PC-3 (cell line): ENCODE measurements at regions not wholly inside any gene's neighbourhood (a gene's known extent, or its start where the extent isn't known, plus 50 kb on each side); places are given as distances from the start of the nearest gene placed in this dataset.

Experiments
- ATAC-seq: fragments of 200-7000 bp; cut with Tn5 transposase; 2 replicates; pipeline ENCODE4 v1.9.1; 2020; ENCODE audit warnings: mild to moderate bottlenecking, moderate library complexity
- BruUV-seq: library from RNA; stranded (reverse); fragments of 400-500 nt; replicated peaks from 2 replicates; lab custom pipeline; 2021; lab: Mats Ljungman, UMichigan
- CTCF ChIA-PET: fragments of 300-600 bp; sonication (Branson Sonifier 250); formaldehyde crosslinking; loops from one replicate; lab custom pipeline; 2022; ENCODE audit warnings: antibody characterized with exemption; lab: Charles Lee
- POLR2A ChIA-PET: fragments of 300-600 bp; sonication (Branson Sonifier 250); formaldehyde crosslinking; loops from one replicate; lab custom pipeline; 2022; ENCODE audit warnings: antibody characterized with exemption; ENCODE audit not compliant: unreplicated experiment; lab: Charles Lee
- DNase-seq: peaks from one replicate; pipeline ENCODE4 v3.0.0-alpha.2; 2015
- H2AFZ ChIP-seq: fragments of 300-600 bp; sonication (generic); 2 replicates; pipeline ENCODE4 v1.6.0; 2016; ENCODE audit warnings: antibody characterized with exemption, low read length
- H3F3A ChIP-seq: fragments of 300-600 bp; sonication (generic); one replicate; pipeline ENCODE4 v1.6.0; 2017; ENCODE audit warnings: antibody characterized with exemption, low read length, control low read depth, mild to moderate bottlenecking; ENCODE audit not compliant: unreplicated experiment
- H3K27ac ChIP-seq: fragments of 300-600 bp; sonication (generic); 2 replicates; pipeline ENCODE4 v1.5.1; 2016; ENCODE audit warnings: mild to moderate bottlenecking, low read length
- H3K27me3 ChIP-seq: fragments of 300-600 bp; sonication (generic); 2 replicates; pipeline ENCODE4 v1.6.1; 2016; ENCODE audit warnings: low read length, mixed read lengths
- H3K36me3 ChIP-seq: fragments of 300-600 bp; sonication (generic); 2 replicates; pipeline ENCODE4 v1.6.1; 2016; ENCODE audit warnings: low read depth, mixed run types, low read length, mixed read lengths
- H3K4me1 ChIP-seq: fragments of 300-600 bp; sonication (generic); 2 replicates; pipeline ENCODE4 v1.5.1; 2016; ENCODE audit warnings: low read length; ENCODE audit not compliant: insufficient read depth
- H3K4me2 ChIP-seq: fragments of 300-600 bp; sonication (generic); 2 replicates; pipeline ENCODE4 v1.6.0; 2016; ENCODE audit warnings: low read length
- H3K4me3 ChIP-seq: fragments of 300-600 bp; sonication (generic); 2 replicates; pipeline ENCODE4 v1.5.1; 2016; ENCODE audit warnings: mild to moderate bottlenecking, low read length, mixed read lengths
- H3K79me2 ChIP-seq: fragments of 300-600 bp; sonication (generic); 2 replicates; pipeline ENCODE4 v1.6.1; 2017; ENCODE audit warnings: low read length, mixed read lengths
- H3K9ac ChIP-seq: fragments of 300-600 bp; sonication (generic); 2 replicates; pipeline ENCODE4 v1.6.0; 2016; ENCODE audit warnings: mild to moderate bottlenecking, low read length
- H3K9me2 ChIP-seq: fragments of 300-600 bp; sonication (generic); replicated peaks from 2 replicates; pipeline ENCODE4 v1.6.1; 2016; ENCODE audit warnings: mixed run types, low read length, mixed read lengths
- H3K9me3 ChIP-seq: fragments of 300-600 bp; sonication (generic); 2 replicates; pipeline ENCODE4 v1.6.1; 2016; ENCODE audit warnings: low read length, mixed read lengths
- H4K20me1 ChIP-seq: fragments of 300-600 bp; sonication (generic); 2 replicates; pipeline ENCODE4 v1.6.1; 2016; ENCODE audit warnings: low read length, mixed read lengths
- EZH2 ChIP-seq: fragments of 300-600 bp; sonication (generic); IDR thresholded peaks from one replicate; pipeline ENCODE4 v1.6.1; 2017; ENCODE audit warnings: antibody characterized with exemption, mild to moderate bottlenecking, low read length; ENCODE audit not compliant: unreplicated experiment
- EZH2phosphoT487 ChIP-seq: fragments of 300-600 bp; sonication (generic); IDR thresholded peaks from 2 replicates; pipeline ENCODE4 v1.6.1; 2018; ENCODE audit warnings: mild to moderate bottlenecking, antibody characterized with exemption, low read length, borderline replicate concordance
- intact Hi-C: fragments of 100-400 bp; cut with micrococcal nuclease; formaldehyde crosslinking; loops from 2 replicates; pipeline ENCODE4 v1.9.0; 2023
- TF ChIP-seq, protein P1 (sequence below): fragments of 300-600 bp; sonication (generic); conservative IDR thresholded peaks from 2 replicates; pipeline ENCODE4 v1.5.1; 2017; ENCODE audit warnings: antibody characterized with exemption, low read depth, mild to moderate bottlenecking, low read length

DNA sequence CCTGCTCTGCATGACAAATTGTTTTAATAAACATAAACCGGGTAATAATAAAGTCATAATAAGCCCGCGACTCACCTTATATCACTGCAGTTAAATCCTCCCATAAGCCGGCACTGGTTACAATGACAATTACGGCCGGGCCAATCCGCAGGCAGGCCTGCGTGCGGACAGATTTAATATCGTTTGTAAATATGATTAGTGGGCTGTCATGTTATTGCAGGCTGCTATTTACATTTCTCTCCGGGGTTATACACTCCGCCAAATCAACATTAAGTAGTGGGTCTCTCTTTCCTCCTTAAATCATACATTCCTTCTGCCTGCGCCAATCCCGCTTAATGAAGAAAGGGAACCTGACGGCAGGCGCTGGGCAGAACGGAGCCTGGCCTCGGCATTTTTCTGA is 51.8 kb upstream of the LMO1 start:
- H3K9me2 ChIP-seq: no peaks in the 10 kb centered on the region
- ATAC-seq (no peak), DNase-seq (no peak)
- no peak for TF ChIP-seq EZH2
- no peak for TF ChIP-seq EZH2phosphoT487
- TF ChIP-seq, protein P1, sequence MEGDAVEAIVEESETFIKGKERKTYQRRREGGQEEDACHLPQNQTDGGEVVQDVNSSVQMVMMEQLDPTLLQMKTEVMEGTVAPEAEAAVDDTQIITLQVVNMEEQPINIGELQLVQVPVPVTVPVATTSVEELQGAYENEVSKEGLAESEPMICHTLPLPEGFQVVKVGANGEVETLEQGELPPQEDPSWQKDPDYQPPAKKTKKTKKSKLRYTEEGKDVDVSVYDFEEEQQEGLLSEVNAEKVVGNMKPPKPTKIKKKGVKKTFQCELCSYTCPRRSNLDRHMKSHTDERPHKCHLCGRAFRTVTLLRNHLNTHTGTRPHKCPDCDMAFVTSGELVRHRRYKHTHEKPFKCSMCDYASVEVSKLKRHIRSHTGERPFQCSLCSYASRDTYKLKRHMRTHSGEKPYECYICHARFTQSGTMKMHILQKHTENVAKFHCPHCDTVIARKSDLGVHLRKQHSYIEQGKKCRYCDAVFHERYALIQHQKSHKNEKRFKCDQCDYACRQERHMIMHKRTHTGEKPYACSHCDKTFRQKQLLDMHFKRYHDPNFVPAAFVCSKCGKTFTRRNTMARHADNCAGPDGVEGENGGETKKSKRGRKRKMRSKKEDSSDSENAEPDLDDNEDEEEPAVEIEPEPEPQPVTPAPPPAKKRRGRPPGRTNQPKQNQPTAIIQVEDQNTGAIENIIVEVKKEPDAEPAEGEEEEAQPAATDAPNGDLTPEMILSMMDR: no peak
- intact Hi-C loops: no loop called here
- H3K4me1 ChIP-seq: no peaks in the 10 kb centered on the region
- no peak overlapping the region for H2AFZ ChIP-seq
- ChIA-PET POLR2A (no interaction called here), CTCF (no interaction called here)
- no peaks in the 10 kb centered on the region for H3F3A ChIP-seq
- H3K9me3 ChIP-seq: no peaks in the 10 kb centered on the region
- no peak overlapping the region for H3K9ac ChIP-seq
- no peak overlapping the region for H3K27ac ChIP-seq
- H3K27me3 ChIP-seq: peaks cover 37% of the 10 kb centered on the region
- no peak overlapping the region for H3K4me3 ChIP-seq
- H4K20me1 ChIP-seq: no peaks in the 10 kb centered on the region
- no TSS peak for BruUV-seq
- H3K4me2 ChIP-seq: no peak overlapping the region
- H3K36me3 ChIP-seq: no peaks in the 10 kb centered on the region
- no peaks in the 10 kb centered on the region for H3K79me2 ChIP-seq

DNA sequence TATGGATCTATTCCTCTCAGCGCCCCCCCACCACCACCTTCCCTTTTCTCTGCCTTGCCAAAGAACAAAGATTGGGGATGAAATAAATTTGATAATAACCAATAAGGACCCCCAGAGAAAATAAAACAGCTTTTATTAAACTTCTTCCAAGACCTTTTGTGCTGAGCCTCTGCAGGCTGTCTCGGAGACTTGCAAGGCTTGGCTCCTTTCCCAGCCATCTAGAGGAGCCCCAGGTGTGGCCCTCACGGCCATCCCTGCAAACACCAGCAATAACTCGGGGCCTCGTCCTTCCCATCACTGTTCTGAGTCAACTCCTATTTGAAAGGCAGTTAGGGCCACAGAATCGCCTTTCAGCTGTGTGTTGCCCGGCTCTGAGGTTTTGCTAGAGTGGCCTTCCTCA is 51.2 kb upstream of the LMO1 start:
- BruUV-seq: no TSS peak
- H3K9ac ChIP-seq: no peak overlapping the region
- H3K27me3 ChIP-seq: peaks cover 32% of the 10 kb centered on the region
- intact Hi-C loops: no loop called here
- DNase-seq (no peak), ATAC-seq (no peak)
- H3K4me2 ChIP-seq: no peak overlapping the region
- CTCF ChIA-PET: no interaction called here
- no peaks in the 10 kb centered on the region for H3F3A ChIP-seq
- no peaks in the 10 kb centered on the region for H4K20me1 ChIP-seq
- POLR2A ChIA-PET: no interaction called here
- H3K27ac ChIP-seq: no peak overlapping the region
- H2AFZ ChIP-seq: no peak overlapping the region
- no peaks in the 10 kb centered on the region for H3K79me2 ChIP-seq
- no peaks in the 10 kb centered on the region for H3K9me3 ChIP-seq
- no peaks in the 10 kb centered on the region for H3K9me2 ChIP-seq
- no peak overlapping the region for H3K4me3 ChIP-seq
- no peaks in the 10 kb centered on the region for H3K4me1 ChIP-seq
- H3K36me3 ChIP-seq: no peaks in the 10 kb centered on the region
- TF ChIP-seq, protein P1: no peak
- TF ChIP-seq EZH2phosphoT487: no peak

DNA sequence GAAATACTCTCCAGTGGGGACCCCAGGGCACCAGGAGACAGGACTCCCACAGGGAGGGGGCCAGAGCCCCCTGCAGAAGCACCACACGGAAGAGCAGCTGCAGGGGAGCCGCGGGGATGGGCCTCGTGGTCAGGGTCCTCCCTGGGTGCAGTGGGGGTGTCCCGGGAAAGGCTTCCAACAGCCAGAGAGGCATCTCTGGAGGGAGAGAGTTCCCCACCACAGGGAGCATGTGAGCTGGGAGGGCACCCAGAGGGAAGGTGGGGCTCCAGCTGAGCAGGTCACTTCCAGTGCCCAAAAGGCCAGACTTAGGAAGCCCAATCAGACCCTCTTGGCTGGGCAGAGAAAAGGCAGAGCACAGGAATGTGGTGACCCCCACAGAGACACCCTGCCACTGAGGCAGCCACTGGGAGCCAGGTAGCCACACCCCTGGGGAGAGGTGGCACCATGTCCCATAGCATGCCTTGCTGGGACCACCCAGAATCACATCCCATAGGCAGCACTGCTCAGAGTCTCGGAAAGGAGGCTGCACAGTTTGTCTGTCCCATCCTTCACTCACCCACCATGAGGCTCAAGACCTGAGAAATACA is 49.9 kb upstream of the LMO1 start:
- no peak overlapping the region for H2AFZ ChIP-seq
- H3K4me2 ChIP-seq: no peak overlapping the region
- no peaks in the 10 kb centered on the region for H3K4me1 ChIP-seq
- H3K36me3 ChIP-seq: no peaks in the 10 kb centered on the region
- H3K9me2 ChIP-seq: no peaks in the 10 kb centered on the region
- ChIA-PET CTCF (no interaction called here), POLR2A (no interaction called here)
- H3K27ac ChIP-seq: no peak overlapping the region
- no peaks in the 10 kb centered on the region for H4K20me1 ChIP-seq
- H3K9ac ChIP-seq: no peak overlapping the region
- peaks cover 28% of the 10 kb centered on the region for H3K27me3 ChIP-seq
- H3F3A ChIP-seq: no peaks in the 10 kb centered on the region
- ATAC-seq (no peak), DNase-seq (no peak)
- H3K4me3 ChIP-seq: no peak overlapping the region
- TF ChIP-seq EZH2phosphoT487: no peak
- TF ChIP-seq, protein P1: no peak
- TF ChIP-seq EZH2: no peak
- intact Hi-C loops: no loop called here
- no peaks in the 10 kb centered on the region for H3K79me2 ChIP-seq
- no peaks in the 10 kb centered on the region for H3K9me3 ChIP-seq
- BruUV-seq: no TSS peak
